SJCRH30 (cell line): ENCODE measurements at regions not wholly inside any gene's neighbourhood (a gene's known extent, or its start where the extent isn't known, plus 50 kb on each side); places are given as distances from the start of the nearest gene placed in this dataset.

Source experiments
- DNase-seq, 2 experiments: peaks; one replicate each; pipeline ENCODE4 v3.0.0-alpha.2; 2015 to 2020
- H3K27ac ChIP-seq: fragments of 250-450 bp; sonication (Bioruptor Pico); 2 replicates; pipeline ENCODE4 v1.5.1; 2020; ENCODE audit warnings: mild to moderate bottlenecking, moderate library complexity
- H3K27me3 ChIP-seq: fragments of 250-450 bp; sonication (Bioruptor Pico); 2 replicates; pipeline ENCODE4 v1.5.1; 2020; ENCODE audit warnings: mild to moderate bottlenecking, moderate library complexity
- H3K36me3 ChIP-seq: fragments of 250-450 bp; sonication (Bioruptor Pico); 2 replicates; pipeline ENCODE4 v1.5.1; 2020; ENCODE audit warnings: mild to moderate bottlenecking, moderate library complexity
- H3K4me1 ChIP-seq: fragments of 250-450 bp; sonication (Bioruptor Pico); 2 replicates; pipeline ENCODE4 v1.5.1; 2020; ENCODE audit warnings: mild to moderate bottlenecking, moderate library complexity
- H3K4me3 ChIP-seq: fragments of 250-450 bp; sonication (Bioruptor Pico); 2 replicates; pipeline ENCODE4 v1.5.1; 2020; ENCODE audit warnings: mild to moderate bottlenecking, moderate library complexity
- H3K9me3 ChIP-seq: fragments of 250-450 bp; sonication (Bioruptor Pico); replicated peaks from 2 replicates; pipeline ENCODE4 v1.5.1; 2020; ENCODE audit warnings: mild to moderate bottlenecking, moderate library complexity

GRCh38 chr6:40803897-40804702 is 216.9 kb upstream of the LRFN2 start:
- Histone ChIP-seq H3K4me1 (no peaks in the 10 kb centered on the region), H3K27ac (no peak overlapping the region)

GRCh38 chr6:40802481-40802880 is 215.3 kb upstream of the LRFN2 start:
- Histone ChIP-seq H3K27me3 (no peaks in the 10 kb centered on the region), H3K9me3 (no peaks in the 10 kb centered on the region), H3K27ac (no peak overlapping the region), H3K4me3 (no peak overlapping the region), H3K4me1 (no peaks in the 10 kb centered on the region), H3K36me3 (no peaks in the 10 kb centered on the region)
- DNase-seq: no peak

More at GRCh38 chr6:40803897-40804702, 216.9 kb upstream of the LRFN2 start:
- Histone ChIP-seq H3K9me3 (no peaks in the 10 kb centered on the region), H3K36me3 (no peaks in the 10 kb centered on the region), H3K4me3 (no peak overlapping the region), H3K27me3 (no peaks in the 10 kb centered on the region)
- no peak for DNase-seq

DNA sequence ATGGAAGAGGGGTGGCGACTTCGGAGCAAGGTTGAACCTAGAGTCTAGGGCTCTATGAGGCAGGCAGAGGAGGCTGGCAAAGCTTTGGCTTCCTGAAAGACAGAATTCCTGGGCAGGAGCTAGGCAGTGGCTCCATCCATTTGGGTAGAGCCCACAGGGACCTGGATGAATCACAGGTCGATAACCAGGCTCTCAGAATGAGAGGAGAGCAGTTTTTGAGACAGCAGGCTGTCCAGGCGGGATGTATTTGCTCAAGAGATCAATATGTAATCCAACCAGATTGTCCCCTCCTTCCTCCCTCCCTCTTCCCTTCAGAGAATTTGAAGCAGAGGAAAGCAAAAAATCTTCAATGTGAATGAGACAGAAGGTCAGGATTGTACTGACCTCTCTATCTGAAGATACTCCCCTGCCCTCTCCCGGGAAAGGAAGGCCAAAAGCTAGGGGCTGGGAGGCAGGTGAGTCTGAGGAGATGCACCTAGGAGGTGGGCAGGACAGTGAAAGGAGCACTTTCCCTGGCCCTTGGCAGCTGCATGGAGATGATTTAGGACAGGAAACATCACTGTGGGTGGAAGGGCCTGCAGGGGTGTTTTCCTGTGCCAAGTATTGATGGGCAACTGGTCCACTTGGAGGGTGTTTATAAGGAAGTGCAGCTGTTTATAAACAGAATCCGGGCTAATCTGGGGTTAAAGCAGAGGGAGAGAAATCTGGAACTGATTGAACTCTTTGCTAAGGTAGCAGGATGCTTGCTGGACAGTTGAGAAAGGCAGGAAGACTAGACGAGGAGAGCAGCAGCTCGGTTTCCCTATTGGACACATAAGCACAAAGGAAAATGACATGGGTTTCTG is 212.4 kb upstream of the LRFN2 start:
- no peaks in the 10 kb centered on the region for H3K36me3 ChIP-seq
- no peak for DNase-seq
- no peak overlapping the region for H3K4me3 ChIP-seq
- no peak overlapping the region for H3K27ac ChIP-seq
- no peaks in the 10 kb centered on the region for H3K27me3 ChIP-seq
- H3K4me1 ChIP-seq: no peaks in the 10 kb centered on the region
- H3K9me3 ChIP-seq: no peaks in the 10 kb centered on the region

DNA sequence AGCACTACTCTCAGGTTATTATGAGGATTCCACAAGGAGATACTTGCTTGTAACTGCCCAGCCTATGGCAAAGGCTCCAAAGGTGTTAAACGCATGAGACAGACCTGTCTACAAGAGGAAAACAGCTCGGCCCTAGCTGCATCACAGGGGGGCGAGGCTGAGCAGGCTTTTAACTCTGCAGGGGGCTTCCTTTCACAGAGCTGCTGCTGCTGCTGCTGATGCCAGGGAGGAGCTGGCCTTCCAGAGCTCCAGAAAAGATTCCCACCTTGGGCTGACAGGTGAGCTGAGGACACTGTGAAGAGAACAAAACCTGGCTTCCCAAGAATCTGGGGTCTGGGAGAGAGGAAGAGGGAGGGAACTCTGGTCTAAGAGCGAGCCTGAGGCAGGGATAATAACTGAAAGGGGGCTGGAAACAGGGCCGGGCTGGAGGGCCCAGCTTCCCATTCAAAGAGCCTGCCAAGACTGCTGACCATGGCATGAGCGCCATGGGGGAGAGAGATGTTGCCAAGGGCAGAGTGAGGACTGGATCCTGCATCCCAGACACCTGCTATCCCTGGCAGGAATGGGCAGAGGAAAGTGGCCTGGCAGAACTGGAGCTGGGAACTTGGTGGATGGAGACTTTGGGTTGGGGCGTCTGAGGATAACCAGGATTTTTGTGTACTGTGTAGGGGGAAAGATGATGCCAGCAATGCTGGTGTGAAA is 211.1 kb upstream of the LRFN2 start:
- Histone ChIP-seq H3K27me3 (no peaks in the 10 kb centered on the region), H3K4me1 (no peaks in the 10 kb centered on the region), H3K27ac (no peak overlapping the region), H3K9me3 (no peaks in the 10 kb centered on the region), H3K36me3 (no peaks in the 10 kb centered on the region), H3K4me3 (no peak overlapping the region)
- DNase-seq: no peak

DNA sequence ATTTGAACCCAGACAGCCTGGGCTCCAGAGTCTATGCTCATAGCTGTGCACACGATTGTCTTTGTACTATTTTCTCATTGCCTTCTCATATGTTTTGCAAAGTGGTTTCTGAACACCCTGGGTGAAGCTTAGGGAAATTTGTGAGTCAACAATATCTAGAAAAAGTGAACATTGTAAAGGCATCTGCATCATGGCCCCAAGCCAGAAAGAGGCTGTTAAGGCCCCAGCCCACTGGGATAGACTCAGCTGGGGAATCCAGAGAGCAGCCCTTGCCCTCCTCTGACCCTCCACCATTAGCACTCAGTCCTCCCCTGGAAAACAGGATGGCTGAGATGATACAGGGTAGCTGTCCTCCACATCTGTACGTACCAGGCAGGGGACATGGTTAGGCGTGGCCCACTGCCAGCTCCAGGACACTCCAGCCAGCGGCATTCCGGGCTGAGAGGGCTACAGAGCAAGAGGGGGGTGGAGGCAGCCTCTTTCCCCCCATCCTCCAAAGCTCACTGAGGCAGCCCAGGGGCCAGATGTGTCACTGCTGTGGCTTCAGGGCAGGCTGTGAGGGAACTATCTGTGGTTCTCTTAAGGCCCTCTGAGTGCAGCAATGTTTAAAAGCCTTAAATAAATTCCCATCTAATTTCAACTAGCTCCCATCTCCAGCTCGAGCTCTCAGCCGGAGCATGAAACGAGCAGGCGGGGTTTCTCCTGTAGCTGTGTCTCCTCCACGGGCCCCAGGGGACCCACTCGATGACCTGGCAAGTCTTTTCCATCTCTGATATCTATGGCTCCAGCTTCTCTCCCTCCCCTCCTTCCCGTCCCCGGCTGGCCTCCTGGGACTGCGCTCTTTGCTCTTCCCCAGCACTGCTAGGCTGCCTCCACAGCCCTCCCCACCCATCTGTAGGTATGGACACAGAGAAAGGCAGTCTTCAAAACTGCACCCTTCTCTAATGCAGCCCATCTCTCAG is 209.4 kb upstream of the LRFN2 start:
- no peak overlapping the region for H3K27ac ChIP-seq

GRCh38 chr6:40794586-40794985 is 207.4 kb upstream of the LRFN2 start:
- H3K4me1 ChIP-seq: no peaks in the 10 kb centered on the region
- H3K4me3 ChIP-seq: no peak overlapping the region
- 0 out of 2 replicates have a peak, but pooled peaks cover 2% of the 10 kb centered on the region for H3K27me3 ChIP-seq
- H3K27ac ChIP-seq: no peak overlapping the region
- DNase-seq: no peak
- H3K36me3 ChIP-seq: no peaks in the 10 kb centered on the region
- no peaks in the 10 kb centered on the region for H3K9me3 ChIP-seq

More for the DNA sequence above, 209.4 kb upstream of the LRFN2 start:
- Histone ChIP-seq H3K9me3 (no peaks in the 10 kb centered on the region), H3K4me3 (no peak overlapping the region), H3K36me3 (no peaks in the 10 kb centered on the region), H3K27me3 (no peaks in the 10 kb centered on the region), H3K4me1 (no peaks in the 10 kb centered on the region)
- no peak for DNase-seq

- Histone ChIP-seq H3K9me3 (no peaks in the 10 kb centered on the region), H3K4me1 (no peaks in the 10 kb centered on the region), H3K36me3 (no peaks in the 10 kb centered on the region), H3K27me3 (0 out of 2 replicates have a peak, but pooled peaks cover 2% of the 10 kb centered on the region), H3K27ac (no peak overlapping the region), H3K4me3 (no peak overlapping the region)
- no peak for DNase-seq
Observed at GRCh38 chr6:40792183-40792582, 205.0 kb upstream of the LRFN2 start.

DNA sequence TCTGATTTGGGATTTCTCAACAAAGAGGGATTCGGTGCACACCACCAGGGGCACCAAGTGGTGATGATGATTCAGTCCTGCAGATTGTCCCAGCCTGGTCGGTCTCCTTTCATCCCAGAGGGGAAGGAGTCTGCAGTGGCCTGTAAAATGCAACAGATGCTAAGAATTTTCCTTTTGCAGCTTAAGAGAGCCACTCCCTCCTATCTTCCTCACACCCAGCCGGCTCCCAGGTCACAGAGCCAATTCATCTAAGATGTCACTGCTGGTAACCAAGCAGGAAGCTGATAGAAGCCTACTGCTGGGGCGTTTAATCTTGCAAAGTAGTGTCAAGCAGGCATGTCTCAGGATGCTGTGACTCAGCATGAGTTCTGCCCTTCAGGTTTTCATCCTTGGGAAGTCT is 203.8 kb upstream of the LRFN2 start:
- Histone ChIP-seq H3K4me1 (no peaks in the 10 kb centered on the region), H3K27me3 (0 out of 2 replicates have a peak, but pooled peaks cover 2% of the 10 kb centered on the region), H3K36me3 (no peaks in the 10 kb centered on the region), H3K4me3 (no peak overlapping the region), H3K9me3 (no peaks in the 10 kb centered on the region), H3K27ac (no peak overlapping the region)
- DNase-seq: no peak

- Histone ChIP-seq H3K4me3 (no peak overlapping the region), H3K36me3 (no peaks in the 10 kb centered on the region), H3K27ac (no peak overlapping the region)
Observed at GRCh38 chr6:40788661-40789655, 201.8 kb upstream of the LRFN2 start.

DNA sequence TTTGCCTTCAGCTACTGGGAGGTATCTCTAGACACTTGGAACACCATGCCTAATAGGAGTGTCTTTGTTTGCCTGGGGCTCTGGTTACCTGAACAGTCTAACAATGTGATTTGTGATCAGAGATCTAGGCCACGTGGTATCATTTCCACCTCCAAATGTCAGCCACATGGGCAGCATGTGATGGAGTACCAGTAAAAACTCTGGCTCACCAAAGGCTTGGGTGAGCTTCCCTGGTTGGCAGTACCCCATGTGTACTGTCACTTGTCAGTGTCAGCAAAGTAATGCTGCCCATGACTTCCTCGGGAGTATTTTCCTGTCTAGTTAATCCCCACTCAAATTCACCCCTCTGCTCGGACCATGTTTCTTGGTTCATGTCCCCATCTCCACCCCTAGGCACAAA is 195.2 kb upstream of the LRFN2 start:
- DNase-seq: no peak
- H3K4me1 ChIP-seq: no peaks in the 10 kb centered on the region
- H3K36me3 ChIP-seq: no peaks in the 10 kb centered on the region
- no peaks in the 10 kb centered on the region for H3K9me3 ChIP-seq
- no peak overlapping the region for H3K27ac ChIP-seq
- no peaks in the 10 kb centered on the region for H3K27me3 ChIP-seq
- no peak overlapping the region for H3K4me3 ChIP-seq

More at GRCh38 chr6:40788661-40789655, 201.8 kb upstream of the LRFN2 start:
- Histone ChIP-seq H3K27me3 (0 out of 2 replicates have a peak, but pooled peaks cover 2% of the 10 kb centered on the region), H3K4me1 (no peaks in the 10 kb centered on the region), H3K9me3 (no peaks in the 10 kb centered on the region)
- DNase-seq: no peak

DNA sequence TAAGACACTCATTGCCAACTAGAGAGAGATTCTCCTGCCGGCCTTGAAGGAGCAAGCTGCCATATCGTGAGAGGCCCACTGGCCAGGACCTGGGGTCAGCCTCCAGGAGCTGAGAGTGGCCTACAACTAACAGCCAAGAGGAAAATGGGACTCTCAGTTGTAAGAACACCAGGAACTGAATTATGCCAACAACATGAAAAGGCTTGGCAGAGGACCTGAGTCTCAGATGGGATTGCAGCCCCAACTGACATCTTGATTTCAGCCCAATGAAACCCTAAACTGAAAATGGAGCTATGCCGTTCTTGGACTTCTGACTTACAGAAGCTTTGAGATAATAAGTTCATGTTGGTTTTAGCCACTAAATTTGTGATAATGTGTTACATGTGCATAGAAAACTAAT is 193.5 kb upstream of the LRFN2 start:
- no peaks in the 10 kb centered on the region for H3K9me3 ChIP-seq
- H3K27ac ChIP-seq: no peak overlapping the region
- no peak for DNase-seq
- no peak overlapping the region for H3K4me3 ChIP-seq
- H3K27me3 ChIP-seq: no peaks in the 10 kb centered on the region
- H3K4me1 ChIP-seq: no peaks in the 10 kb centered on the region
- H3K36me3 ChIP-seq: no peaks in the 10 kb centered on the region

DNA sequence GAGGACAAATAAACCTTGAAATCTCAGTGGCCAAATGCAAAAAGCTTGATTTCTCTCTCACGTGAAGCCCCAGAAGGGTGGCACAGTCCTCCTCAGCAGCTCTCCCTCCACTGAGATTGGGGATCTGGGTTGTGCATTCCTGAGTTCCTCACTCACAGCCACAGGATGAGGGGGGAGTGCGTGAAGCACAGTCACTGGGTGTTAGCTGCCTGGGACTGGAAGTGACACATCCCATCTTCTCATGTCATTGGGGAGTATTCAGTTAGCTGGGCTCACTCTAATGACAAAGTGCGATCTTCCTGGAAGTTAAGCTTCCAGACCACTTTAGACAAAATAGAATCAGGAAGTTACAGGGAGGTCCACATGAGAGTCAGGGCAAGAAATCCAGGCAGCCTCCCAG is 192.2 kb upstream of the LRFN2 start:
- no peaks in the 10 kb centered on the region for H3K36me3 ChIP-seq
- H3K9me3 ChIP-seq: no peaks in the 10 kb centered on the region
- no peak overlapping the region for H3K4me3 ChIP-seq
- H3K27ac ChIP-seq: no peak overlapping the region
- DNase-seq: no peak
- no peaks in the 10 kb centered on the region for H3K27me3 ChIP-seq
- no peaks in the 10 kb centered on the region for H3K4me1 ChIP-seq

GRCh38 chr6:40778918-40779317 is 191.8 kb upstream of the LRFN2 start:
- Histone ChIP-seq H3K27ac (no peak overlapping the region), H3K4me3 (no peak overlapping the region), H3K4me1 (no peaks in the 10 kb centered on the region), H3K36me3 (no peaks in the 10 kb centered on the region), H3K9me3 (no peaks in the 10 kb centered on the region), H3K27me3 (no peaks in the 10 kb centered on the region)
- DNase-seq: no peak
